A549 (cell line): ENCODE measurements at regions not wholly inside any gene's neighbourhood (a gene's known extent, or its start where the extent isn't known, plus 50 kb on each side); places are given as distances from the start of the nearest gene placed in this dataset.
"Not testable (repeated sequence)": the region's sequence is repeated elsewhere in the genome, so short reads cannot be mapped to it uniquely, and the experiment has no call there.

Experiments used
- ATAC-seq, 2 experiments: fragments of 200-7000 bp in 1 of 2; fragments of >200 bp in 1 of 2; cut with Nextera tagmentation in 1 of 2; cut with Tn5 transposase in 1 of 2; 3 replicates each; pipeline versions ENCODE4 v1.8.0 to v1.9.1; 2018 to 2020; ENCODE audit warnings: mild to moderate bottlenecking in 1 of 2, moderate library complexity in 1 of 2
- CTCF ChIA-PET: fragments of 300-600 bp; sonication (Branson Sonifier 250); formaldehyde crosslinking; extraction: SDS; loops from one replicate; lab custom pipeline; 2021; ENCODE audit warnings: antibody characterized with exemption, inconsistent platforms; lab: Yijun Ruan, JAX
- POLR2A ChIA-PET: fragments of 350-600 bp; formaldehyde crosslinking; extraction: SDS; loops from one replicate; lab custom pipeline; 2021; ENCODE audit warnings: antibody characterized with exemption, inconsistent platforms; lab: Yijun Ruan, JAX
- DNase-seq, 2 experiments: peaks; one replicate each; pipeline versions ENCODE4 v3.0.0 to v3.0.0-alpha.2; 2011 to 2016; ENCODE audit warnings: low read depth in 1 of 2, low spot score in 1 of 2
- FAIRE-seq: peaks from 2 replicates; lab custom pipeline; 2011; peaks lifted over from hg19 to GRCh38; lab: Jason Lieb, UNC
- H3K27ac ChIP-seq, 2 experiments: fragments of >200 bp; sonication (Bioruptor Twin); formaldehyde crosslinking; 3 replicates each; pipeline ENCODE4 v1.5.1; 2016 to 2017
- H3K4me1 ChIP-seq: fragments of >200 bp; sonication (Bioruptor Twin); formaldehyde crosslinking; 3 replicates; pipeline ENCODE4 v1.6.1; 2016
- H3K4me2 ChIP-seq: fragments of >200 bp; sonication (Bioruptor Twin); formaldehyde crosslinking; 3 replicates; pipeline ENCODE4 v1.6.1; 2016
- H3K4me3 ChIP-seq: fragments of >200 bp; sonication (Bioruptor Twin); formaldehyde crosslinking; 3 replicates; pipeline ENCODE4 v1.5.1; 2016
- H3K9me3 ChIP-seq: fragments of >200 bp; sonication (Bioruptor Twin); formaldehyde crosslinking; 3 replicates; pipeline ENCODE4 v1.6.1; 2016
- ATOH8 ChIP-seq: fragments of 250-450 bp; sonication (Bioruptor Pico); IDR thresholded peaks from 2 replicates; pipeline ENCODE4 v1.5.0; 2020; ENCODE audit warnings: low read depth, mild to moderate bottlenecking, moderate library complexity
- CBX2 ChIP-seq: fragments of 200-600 bp; sonication (generic); IDR thresholded peaks from 2 replicates; pipeline ENCODE4 v1.6.1; 2016; ENCODE audit warnings: low read depth, mild to moderate bottlenecking, borderline replicate concordance
- CHD2 ChIP-seq: fragments of 150-350 bp; IDR thresholded peaks from 2 replicates; pipeline ENCODE4 v1.6.1; 2014; ENCODE audit warnings: low read length; ENCODE audit not compliant: partially characterized antibody
- CHD4 ChIP-seq: fragments of 200-600 bp; sonication (generic); IDR thresholded peaks from 2 replicates; pipeline ENCODE4 v1.6.1; 2016; ENCODE audit warnings: antibody characterized with exemption, mild to moderate bottlenecking, borderline replicate concordance
- CTCF ChIP-seq: fragments of >200 bp; sonication (Bioruptor Twin); formaldehyde crosslinking; IDR thresholded peaks from 3 replicates; pipeline ENCODE4 v1.5.1; 2016
- EP300 ChIP-seq, 2 experiments: fragments of >200 bp; sonication (Bioruptor Twin); formaldehyde crosslinking; IDR thresholded peaks; 2 replicates in 1 of 2; 3 replicates in 1 of 2; pipeline ENCODE4 v1.6.1; 2016 to 2017
- FOSL2 ChIP-seq, 2 experiments: fragments of 450-650 bp in 1 of 2; fragments of >200 bp in 1 of 2; sonication (Bioruptor Twin) in 1 of 2; formaldehyde crosslinking; IDR thresholded peaks; 2 replicates each; pipeline versions ENCODE4 v1.5.0 to v1.6.1; 2016 to 2020; ENCODE audit warnings: mild to moderate bottlenecking in 1 of 2, moderate library complexity in 1 of 2
- GATA3 ChIP-seq: IDR thresholded peaks from 2 replicates; pipeline ENCODE4 v1.6.1; 2012; ENCODE audit warnings: borderline replicate concordance
- HOXA7 ChIP-seq: fragments of 250-450 bp; sonication (Bioruptor Pico); IDR thresholded peaks from 2 replicates; pipeline ENCODE4 v1.5.0; 2020; ENCODE audit warnings: mild to moderate bottlenecking, moderate library complexity
- MAX ChIP-seq: IDR thresholded peaks from 2 replicates; pipeline ENCODE4 v1.6.1; 2012
- NPAS2 ChIP-seq: fragments of 250-450 bp; sonication (Bioruptor Pico); IDR thresholded peaks from 2 replicates; pipeline ENCODE4 v1.8.0; 2022; ENCODE audit warnings: mild to moderate bottlenecking, moderate library complexity, borderline replicate concordance
- NR3C1 ChIP-seq: fragments of >200 bp; sonication (Bioruptor Twin); formaldehyde crosslinking; IDR thresholded peaks from 3 replicates; pipeline ENCODE4 v1.6.1; 2017
- POLR2A ChIP-seq: IDR thresholded peaks from 2 replicates; pipeline ENCODE4 v1.6.1; 2012; ENCODE audit warnings: mild to moderate bottlenecking, low read length
- POLR2AphosphoS2 ChIP-seq: conservative IDR thresholded peaks from 2 replicates; pipeline ENCODE4 v1.6.1; 2012; ENCODE audit warnings: low read length, improper control_type of control experiment, inconsistent platforms
- RCOR1 ChIP-seq: fragments of 150-350 bp; IDR thresholded peaks from 2 replicates; pipeline ENCODE4 v1.6.1; 2014; ENCODE audit warnings: antibody characterized with exemption, low read length, low read depth
- RNF2 ChIP-seq: fragments of 200-600 bp; sonication (generic); IDR thresholded peaks from 2 replicates; pipeline ENCODE4 v1.6.1; 2016; ENCODE audit warnings: low read depth, mild to moderate bottlenecking, antibody characterized with exemption, moderate library complexity, borderline replicate concordance
- SMC3 ChIP-seq: fragments of >200 bp; sonication (Bioruptor Twin); formaldehyde crosslinking; IDR thresholded peaks from 3 replicates; pipeline ENCODE4 v1.6.1; 2018; ENCODE audit warnings: inconsistent platforms
- SREBF2 ChIP-seq: fragments of 450-650 bp; IDR thresholded peaks from 2 replicates; pipeline ENCODE4 v1.6.1; 2014; ENCODE audit warnings: mild to moderate bottlenecking, moderate library complexity
- ZC3H11A ChIP-seq: fragments of 450-650 bp; IDR thresholded peaks from 2 replicates; pipeline ENCODE4 v1.6.1; 2014; ENCODE audit warnings: antibody characterized with exemption, mild to moderate bottlenecking
- ZSCAN20 ChIP-seq: fragments of 250-450 bp; sonication (Bioruptor Pico); IDR thresholded peaks from 2 replicates; pipeline ENCODE4 v1.8.0; 2022; ENCODE audit warnings: mild to moderate bottlenecking, moderate library complexity
- WGBS: methylation state at CpG from one replicate; pipeline ENCODE4 v1.1.6; 2017; ENCODE audit errors: missing lambda C conversion rate; 5-methylcytosine and 5-hydroxymethylcytosine counted together
- TF ChIP-seq, protein P1 (sequence below): fragments of 150-350 bp; IDR thresholded peaks from 2 replicates; pipeline ENCODE4 v1.6.1; 2014; ENCODE audit warnings: low read depth, mild to moderate bottlenecking, low read length
- TF ChIP-seq, protein P2 (sequence below): fragments of >200 bp; sonication (Bioruptor Twin); formaldehyde crosslinking; IDR thresholded peaks from 2 replicates; pipeline ENCODE4 v1.6.1; 2016
- TF ChIP-seq, protein P3 (sequence below): IDR thresholded peaks from 2 replicates; pipeline ENCODE4 v1.6.1; 2012

- DNase-seq (no peak), ATAC-seq (no peak), FAIRE-seq (no peak)
- no peaks in the 10 kb centered on the region for H3K4me1 ChIP-seq
- no peaks in the 10 kb centered on the region for H3K9me3 ChIP-seq
- ChIA-PET CTCF (interaction anchor here (1.2 to 1.3 kb wide), 2 partner anchors 26 to 44 kb away, joined by 3 read pairs; no protein-coding TSS in a partner anchor), POLR2A (no interaction called here)
- no peak overlapping the region for H3K4me3 ChIP-seq
- 3% methylated on average over 2 of the region's 2 CpGs for WGBS
- no peak overlapping the region for H3K4me2 ChIP-seq
- TF ChIP-seq MAX (no peak), FOSL2 (IDR thresholded peaks at IDR 0.05) (no peak), FOSL2 (CRISPR knock-in tag; IDR thresholded peaks at IDR 0.05) (no peak), RNF2 (no peak), CBX2 (no peak)
- H3K27ac ChIP-seq, result no peak overlapping the region
Measured at GRCh38 chr20:16865406-16865805, 117.2 kb downstream of the OTOR start.

GRCh38 chr20:16873124-16873523 lies 125.0 kb downstream of the OTOR start:
- ATAC-seq, result not testable (repeated sequence)

DNA sequence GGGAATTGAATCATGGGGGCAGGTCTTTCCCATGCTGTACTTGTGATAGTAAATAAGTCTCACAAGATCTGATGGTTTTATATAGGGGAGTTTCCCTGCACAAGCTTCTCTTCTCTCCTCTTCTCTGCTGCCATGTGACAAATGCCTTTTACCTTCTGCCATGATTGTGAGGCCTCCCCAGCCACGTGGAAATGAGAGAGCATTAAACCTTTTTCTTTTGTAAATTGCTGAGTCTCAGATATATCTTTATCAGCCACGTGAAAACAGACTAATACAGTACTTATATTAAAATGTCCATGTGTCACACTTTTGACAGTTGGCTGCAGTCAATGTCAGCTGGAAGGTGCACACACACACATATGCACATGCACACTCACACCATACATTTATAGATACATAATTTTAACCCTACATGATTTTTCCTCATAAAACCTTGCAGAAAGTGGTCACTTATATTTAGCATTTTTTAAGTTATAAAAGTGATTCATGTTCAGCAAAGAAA lies 128.9 kb downstream of the OTOR start:
- no peaks in the 10 kb centered on the region; the same call in 2 of the 3 replicates for H3K9me3 ChIP-seq
- H3K27ac ChIP-seq, result no peak overlapping the region
- ChIA-PET CTCF (interaction anchor here (0.5 to 1.3 kb wide), 2 partner anchors 62 to 73 kb away, joined by 3 read pairs; no protein-coding TSS in a partner anchor), POLR2A (no interaction called here)
- ATAC-seq (no peak), DNase-seq (no peak), FAIRE-seq (no peak)
- no peak overlapping the region for H3K4me3 ChIP-seq
- H3K4me1 ChIP-seq, result no peaks in the 10 kb centered on the region
- no peak overlapping the region for H3K4me2 ChIP-seq
- TF ChIP-seq CHD4 (no peak), SMC3 (no peak), NPAS2 (CRISPR knock-in tag) (no peak), HOXA7 (CRISPR knock-in tag) (no peak), NR3C1 (no peak), CHD2 (no peak), ZC3H11A (no peak), POLR2A (no peak), FOSL2 (IDR thresholded peaks at IDR 0.05) (no peak), FOSL2 (CRISPR knock-in tag; IDR thresholded peaks at IDR 0.05) (no peak), SREBF2 (no peak), EP300 (IDR thresholded peaks at IDR 0.05) (no peak), ZSCAN20 (no peak), POLR2AphosphoS2 (no peak), CTCF (no peak), GATA3 (no peak), RCOR1 (no peak), ATOH8 (CRISPR knock-in tag) (no peak)
- TF ChIP-seq, protein P1, sequence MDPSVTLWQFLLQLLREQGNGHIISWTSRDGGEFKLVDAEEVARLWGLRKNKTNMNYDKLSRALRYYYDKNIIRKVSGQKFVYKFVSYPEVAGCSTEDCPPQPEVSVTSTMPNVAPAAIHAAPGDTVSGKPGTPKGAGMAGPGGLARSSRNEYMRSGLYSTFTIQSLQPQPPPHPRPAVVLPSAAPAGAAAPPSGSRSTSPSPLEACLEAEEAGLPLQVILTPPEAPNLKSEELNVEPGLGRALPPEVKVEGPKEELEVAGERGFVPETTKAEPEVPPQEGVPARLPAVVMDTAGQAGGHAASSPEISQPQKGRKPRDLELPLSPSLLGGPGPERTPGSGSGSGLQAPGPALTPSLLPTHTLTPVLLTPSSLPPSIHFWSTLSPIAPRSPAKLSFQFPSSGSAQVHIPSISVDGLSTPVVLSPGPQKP, result no peak
- TF ChIP-seq, protein P2, sequence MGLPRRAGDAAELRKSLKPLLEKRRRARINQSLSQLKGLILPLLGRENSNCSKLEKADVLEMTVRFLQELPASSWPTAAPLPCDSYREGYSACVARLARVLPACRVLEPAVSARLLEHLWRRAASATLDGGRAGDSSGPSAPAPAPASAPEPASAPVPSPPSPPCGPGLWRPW, result no peak
- TF ChIP-seq, protein P3, sequence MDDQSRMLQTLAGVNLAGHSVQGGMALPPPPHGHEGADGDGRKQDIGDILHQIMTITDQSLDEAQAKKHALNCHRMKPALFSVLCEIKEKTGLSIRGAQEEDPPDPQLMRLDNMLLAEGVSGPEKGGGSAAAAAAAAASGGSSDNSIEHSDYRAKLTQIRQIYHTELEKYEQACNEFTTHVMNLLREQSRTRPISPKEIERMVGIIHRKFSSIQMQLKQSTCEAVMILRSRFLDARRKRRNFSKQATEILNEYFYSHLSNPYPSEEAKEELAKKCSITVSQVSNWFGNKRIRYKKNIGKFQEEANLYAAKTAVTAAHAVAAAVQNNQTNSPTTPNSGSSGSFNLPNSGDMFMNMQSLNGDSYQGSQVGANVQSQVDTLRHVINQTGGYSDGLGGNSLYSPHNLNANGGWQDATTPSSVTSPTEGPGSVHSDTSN, result no peak
- WGBS, result 3% methylated on average over 2 of the region's 2 CpGs

More at GRCh38 chr20:16873124-16873523, 125.0 kb downstream of the OTOR start:
- H3K27ac ChIP-seq, POLR2A ChIA-PET, FAIRE-seq, H3K4me3 ChIP-seq, H3K4me1 ChIP-seq, H3K4me2 ChIP-seq, DNase-seq, H3K9me3 ChIP-seq: not testable (repeated sequence)
- WGBS, result 61% methylated on average over 4 of the region's 4 CpGs
- peak; percentile 92 for TF ChIP-seq ZC3H11A
- CTCF ChIA-PET, result interaction anchor here (1.5 to 2.5 kb wide), 3 partner anchors 9 to 558 kb away, joined by 3 to 5 read pairs (median 4); no protein-coding TSS in a partner anchor
